Osteoblast (primary cell): ENCODE measurements at regions not wholly inside any gene's neighbourhood (a gene's known extent, or its start where the extent isn't known, plus 50 kb on each side); places are given as distances from the start of the nearest gene placed in this dataset.

ENCODE experiments used
- DNase-seq: peaks from one replicate; pipeline ENCODE4 v3.0.0; 2011; ENCODE audit warnings: low spot score, mixed read lengths; ENCODE audit not compliant: insufficient read length; ENCODE audit errors: missing footprints
- H2AFZ ChIP-seq: 2 replicates; pipeline ENCODE4 v1.6.0; 2011; ENCODE audit warnings: mild to moderate bottlenecking, low read length
- H3K27ac ChIP-seq: 2 replicates; pipeline ENCODE4 v1.5.1; 2011; ENCODE audit warnings: mild to moderate bottlenecking, low read depth, low read length, moderate library complexity
- H3K27me3 ChIP-seq: 2 replicates; pipeline ENCODE4 v1.6.0; 2012; ENCODE audit warnings: mild to moderate bottlenecking, control low read depth, inconsistent platforms, low read length, moderate library complexity; ENCODE audit not compliant: insufficient read depth
- H3K36me3 ChIP-seq: 2 replicates; pipeline ENCODE4 v1.5.1; 2011; ENCODE audit warnings: mild to moderate bottlenecking, low read length, control low read depth, moderate library complexity; ENCODE audit not compliant: insufficient read depth
- H3K4me1 ChIP-seq: 2 replicates; pipeline ENCODE4 v1.5.1; 2011; ENCODE audit warnings: mild to moderate bottlenecking, low read length, control low read depth, moderate library complexity; ENCODE audit not compliant: insufficient read depth
- H3K4me2 ChIP-seq: 2 replicates; pipeline ENCODE4 v1.6.0; 2011; ENCODE audit warnings: mild to moderate bottlenecking, low read length; ENCODE audit not compliant: insufficient read depth
- H3K4me3 ChIP-seq: fragments of 200-600 bp; sonication (generic); 3 replicates; pipeline ENCODE4 v1.5.1; 2012; ENCODE audit warnings: mild to moderate bottlenecking, low read length, inconsistent platforms; ENCODE audit not compliant: insufficient read depth
- H3K79me2 ChIP-seq: 2 replicates; pipeline ENCODE4 v1.6.0; 2012; ENCODE audit warnings: mild to moderate bottlenecking, low read length, control low read depth, inconsistent platforms; ENCODE audit not compliant: insufficient read depth
- H3K9me3 ChIP-seq: 2 replicates; pipeline ENCODE4 v1.5.1; 2011; ENCODE audit warnings: low read depth, low read length, control low read depth
- H4K20me1 ChIP-seq: 2 replicates; pipeline ENCODE4 v1.6.0; 2012; ENCODE audit warnings: mild to moderate bottlenecking, low read length, control low read depth; ENCODE audit not compliant: insufficient read depth
- CTCF ChIP-seq: IDR thresholded peaks from 2 replicates; pipeline ENCODE4 v1.5.1; 2011; ENCODE audit warnings: mild to moderate bottlenecking, low read depth, low read length, moderate library complexity; ENCODE audit errors: extremely low read depth

GRCh38 chr17:79509490-79509889, 101.4 kb downstream of the RBFOX3 start:
- H3K36me3 ChIP-seq = no peaks in the 10 kb centered on the region
- no peak for DNase-seq
- no peaks in the 10 kb centered on the region for H3K9me3 ChIP-seq
- H4K20me1 ChIP-seq = no peaks in the 10 kb centered on the region
- no peaks in the 10 kb centered on the region for H3K4me1 ChIP-seq
- no peak overlapping the region for H3K4me2 ChIP-seq
- H3K4me3 ChIP-seq = no peak overlapping the region
- no peak overlapping the region for H3K27ac ChIP-seq
- no peak for TF ChIP-seq CTCF
- H2AFZ ChIP-seq = no peak overlapping the region
- H3K27me3 ChIP-seq = no peaks in the 10 kb centered on the region
- no peaks in the 10 kb centered on the region for H3K79me2 ChIP-seq

- Histone ChIP-seq H3K4me2 (no peak overlapping the region), H2AFZ (no peak overlapping the region), H4K20me1 (no peaks in the 10 kb centered on the region), H3K27ac (no peak overlapping the region), H3K36me3 (no peaks in the 10 kb centered on the region), H3K79me2 (no peaks in the 10 kb centered on the region), H3K4me1 (no peaks in the 10 kb centered on the region), H3K27me3 (no peaks in the 10 kb centered on the region), H3K4me3 (no peak overlapping the region), H3K9me3 (no peaks in the 10 kb centered on the region)
- no peak for TF ChIP-seq CTCF
- DNase-seq = no peak
Observed at GRCh38 chr17:79509008-79509407, 101.8 kb downstream of the RBFOX3 start.

- no peak overlapping the region for H2AFZ ChIP-seq
- no peaks in the 10 kb centered on the region for H3K27me3 ChIP-seq
- no peaks in the 10 kb centered on the region for H3K79me2 ChIP-seq
- no peak for DNase-seq
- H3K36me3 ChIP-seq = no peaks in the 10 kb centered on the region
- H3K4me3 ChIP-seq = no peak overlapping the region
- no peak for TF ChIP-seq CTCF
- H3K4me2 ChIP-seq = no peak overlapping the region
- H3K9me3 ChIP-seq = no peaks in the 10 kb centered on the region
- no peaks in the 10 kb centered on the region for H4K20me1 ChIP-seq
- no peak overlapping the region for H3K27ac ChIP-seq
- no peaks in the 10 kb centered on the region for H3K4me1 ChIP-seq
Observed at GRCh38 chr17:79508291-79508716, 102.5 kb downstream of the RBFOX3 start.

GRCh38 chr17:79506955-79507354, 103.9 kb downstream of the RBFOX3 start:
- no peaks in the 10 kb centered on the region for H3K4me1 ChIP-seq
- no peak overlapping the region for H3K4me3 ChIP-seq
- H2AFZ ChIP-seq = no peak overlapping the region
- DNase-seq = no peak
- no peaks in the 10 kb centered on the region for H3K36me3 ChIP-seq
- TF ChIP-seq CTCF = no peak
- H4K20me1 ChIP-seq = no peaks in the 10 kb centered on the region
- no peaks in the 10 kb centered on the region for H3K79me2 ChIP-seq
- no peak overlapping the region for H3K27ac ChIP-seq
- H3K9me3 ChIP-seq = no peaks in the 10 kb centered on the region
- H3K4me2 ChIP-seq = no peak overlapping the region
- H3K27me3 ChIP-seq = no peaks in the 10 kb centered on the region
